Transverse colon (tissue), 4 donors: ENCODE measurements at regions not wholly inside any gene's neighbourhood (a gene's known extent, or its start where the extent isn't known, plus 50 kb on each side); places are given as distances from the start of the nearest gene placed in this dataset.

Source experiments
- EP300 ChIP-seq: sonication (generic); formaldehyde crosslinking; IDR thresholded peaks from one replicate; pipeline ENCODE4 v1.6.1; 2017; ENCODE audit warnings: antibody characterized with exemption, low read depth
- POLR2A ChIP-seq: fragments of 450-650 bp; IDR thresholded peaks from one replicate; pipeline ENCODE4 v1.6.1; 2016; ENCODE audit warnings: antibody characterized with exemption, mild to moderate bottlenecking, moderate library complexity
- POLR2AphosphoS5 ChIP-seq, 3 donors: sonication (generic); formaldehyde crosslinking; IDR thresholded peaks; one replicate each; pipeline ENCODE4 v1.6.1; 2016; ENCODE audit warnings: antibody characterized with exemption in 3 of 3
- TF ChIP-seq, protein P1 (sequence below), 5 experiments: fragments of 200-600 bp in 3 of 5; fragments of 450-650 bp in 2 of 5; sonication (generic) in 3 of 5; IDR thresholded peaks; 1 replicate in 2 of 5; 2 replicates in 3 of 5; pipeline ENCODE4 v1.5.1; 2016 to 2017; ENCODE audit warnings: antibody characterized with exemption in 5 of 5, inconsistent platforms in 3 of 5, mild to moderate bottlenecking in 2 of 5, moderate library complexity in 1 of 5

DNA sequence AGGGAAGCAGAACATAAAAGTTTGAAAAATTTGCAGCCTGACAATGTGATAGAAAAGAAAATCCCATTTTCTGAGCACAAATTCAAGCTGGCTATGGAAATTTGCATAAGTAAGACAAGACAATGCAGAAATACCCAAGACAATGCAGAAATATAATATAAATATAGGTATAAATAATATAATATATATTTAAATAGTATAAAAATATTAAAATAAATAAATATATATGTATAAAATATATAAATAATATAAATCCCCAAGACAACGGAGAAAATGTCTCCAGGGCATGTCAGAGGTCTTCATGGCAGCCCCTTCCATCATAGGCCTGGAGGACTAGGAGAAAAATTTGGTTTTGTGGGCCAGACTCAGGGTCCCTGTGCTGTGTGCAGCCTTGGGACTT, 125.0 kb upstream of the AADAT start:
- TF ChIP-seq POLR2A = no peak
- TF ChIP-seq, protein P1, sequence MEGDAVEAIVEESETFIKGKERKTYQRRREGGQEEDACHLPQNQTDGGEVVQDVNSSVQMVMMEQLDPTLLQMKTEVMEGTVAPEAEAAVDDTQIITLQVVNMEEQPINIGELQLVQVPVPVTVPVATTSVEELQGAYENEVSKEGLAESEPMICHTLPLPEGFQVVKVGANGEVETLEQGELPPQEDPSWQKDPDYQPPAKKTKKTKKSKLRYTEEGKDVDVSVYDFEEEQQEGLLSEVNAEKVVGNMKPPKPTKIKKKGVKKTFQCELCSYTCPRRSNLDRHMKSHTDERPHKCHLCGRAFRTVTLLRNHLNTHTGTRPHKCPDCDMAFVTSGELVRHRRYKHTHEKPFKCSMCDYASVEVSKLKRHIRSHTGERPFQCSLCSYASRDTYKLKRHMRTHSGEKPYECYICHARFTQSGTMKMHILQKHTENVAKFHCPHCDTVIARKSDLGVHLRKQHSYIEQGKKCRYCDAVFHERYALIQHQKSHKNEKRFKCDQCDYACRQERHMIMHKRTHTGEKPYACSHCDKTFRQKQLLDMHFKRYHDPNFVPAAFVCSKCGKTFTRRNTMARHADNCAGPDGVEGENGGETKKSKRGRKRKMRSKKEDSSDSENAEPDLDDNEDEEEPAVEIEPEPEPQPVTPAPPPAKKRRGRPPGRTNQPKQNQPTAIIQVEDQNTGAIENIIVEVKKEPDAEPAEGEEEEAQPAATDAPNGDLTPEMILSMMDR (IDR thresholded peaks at IDR 0.05) = no peak
- no peak for TF ChIP-seq POLR2AphosphoS5 (IDR thresholded peaks at IDR 0.05)
- TF ChIP-seq EP300 = no peak
